GM23248 (cell line): ENCODE measurements at regions not wholly inside any gene's neighbourhood (a gene's known extent, or its start where the extent isn't known, plus 50 kb on each side); places are given as distances from the start of the nearest gene placed in this dataset.

ENCODE experiments used
- DNase-seq: peaks from one replicate; pipeline ENCODE4 v3.0.0-alpha.2; 2015
- H2AFZ ChIP-seq: fragments of 200-600 bp; sonication (generic); 2 replicates; pipeline ENCODE4 v1.6.1; 2016; ENCODE audit warnings: antibody characterized with exemption
- H3F3A ChIP-seq: fragments of 200-600 bp; sonication (generic); 2 replicates; pipeline ENCODE4 v1.6.1; 2016; ENCODE audit warnings: mild to moderate bottlenecking, antibody characterized with exemption, mixed run types; ENCODE audit not compliant: insufficient read depth
- H3K27ac ChIP-seq: fragments of 200-600 bp; sonication (generic); 2 replicates; pipeline ENCODE4 v1.5.1; 2016; ENCODE audit warnings: mild to moderate bottlenecking
- H3K27me3 ChIP-seq: fragments of 200-600 bp; sonication (generic); replicated peaks from 2 replicates; pipeline ENCODE4 v1.6.1; 2016; ENCODE audit warnings: mild to moderate bottlenecking; ENCODE audit not compliant: insufficient read depth
- H3K36me3 ChIP-seq: fragments of 200-600 bp; sonication (generic); 2 replicates; pipeline ENCODE4 v1.6.1; 2016; ENCODE audit warnings: low read depth, mild to moderate bottlenecking
- H3K4me1 ChIP-seq: fragments of 200-600 bp; sonication (generic); 2 replicates; pipeline ENCODE4 v1.6.1; 2016; ENCODE audit warnings: mild to moderate bottlenecking; ENCODE audit not compliant: insufficient read depth
- H3K4me2 ChIP-seq: fragments of 200-600 bp; sonication (generic); one replicate; pipeline ENCODE4 v1.6.1; 2016; ENCODE audit warnings: mild to moderate bottlenecking; ENCODE audit not compliant: unreplicated experiment
- H3K4me3 ChIP-seq: fragments of 200-600 bp; sonication (generic); 2 replicates; pipeline ENCODE4 v1.5.1; 2016; ENCODE audit warnings: mild to moderate bottlenecking
- H3K79me2 ChIP-seq: fragments of 200-600 bp; sonication (generic); 2 replicates; pipeline ENCODE4 v1.6.1; 2016; ENCODE audit warnings: mild to moderate bottlenecking; ENCODE audit not compliant: insufficient read depth
- H3K9ac ChIP-seq: fragments of 200-600 bp; sonication (generic); 2 replicates; pipeline ENCODE4 v1.6.1; 2016; ENCODE audit warnings: mild to moderate bottlenecking
- H3K9me2 ChIP-seq: fragments of 200-600 bp; sonication (generic); 2 replicates; pipeline ENCODE4 v1.6.1; 2016; ENCODE audit warnings: mixed run types, mild to moderate bottlenecking, moderate library complexity; ENCODE audit not compliant: insufficient read depth
- H3K9me3 ChIP-seq: fragments of 200-600 bp; sonication (generic); one replicate; pipeline ENCODE4 v1.6.1; 2017; ENCODE audit warnings: low read depth
- H4K20me1 ChIP-seq: fragments of 200-600 bp; sonication (generic); 2 replicates; pipeline ENCODE4 v1.6.0; 2016; ENCODE audit not compliant: insufficient read depth
- EZH2 ChIP-seq: fragments of 200-600 bp; sonication (generic); IDR thresholded peaks from 2 replicates; pipeline ENCODE4 v1.6.1; 2018; ENCODE audit warnings: antibody characterized with exemption, mild to moderate bottlenecking; ENCODE audit not compliant: insufficient read depth, poor library complexity, severe bottlenecking
- EZH2phosphoT487 ChIP-seq: fragments of 200-600 bp; sonication (generic); IDR thresholded peaks from 2 replicates; pipeline ENCODE4 v1.6.1; 2018; ENCODE audit warnings: antibody characterized with exemption, moderate library complexity, mild to moderate bottlenecking, low read depth; ENCODE audit not compliant: insufficient read depth
- WGBS, 2 experiments: methylation state at CpG; one replicate each; pipeline ENCODE4 v1.1.6; 2015 to 2017; ENCODE audit warnings: low lambda C conversion rate in 2 of 2, low coverage in 1 of 2; ENCODE audit errors: missing lambda C conversion rate in 2 of 2; 5-methylcytosine and 5-hydroxymethylcytosine counted together
- in situ Hi-C: fragments of 300-500 bp; cut with MboI; formaldehyde crosslinking; loops from 2 replicates; pipeline ENCODE4 v1.15.0; 2020

- WGBS, 2 experiments = 73 to 74% methylated on average over 3 of the region's 3 CpGs
- H3K4me3 ChIP-seq = no peak overlapping the region
- peaks cover 3% of the 10 kb centered on the region; the same call in 1 of the 2 replicates for H3K27me3 ChIP-seq
- TF ChIP-seq EZH2phosphoT487 = no peak
- no peak for TF ChIP-seq EZH2
- no peaks in the 10 kb centered on the region for H3K79me2 ChIP-seq
- H3K4me1 ChIP-seq = peaks cover 4% of the 10 kb centered on the region; the same call in 1 of the 2 replicates
- H3K27ac ChIP-seq = no peak overlapping the region
- H3K9me3 ChIP-seq = no peaks in the 10 kb centered on the region
- H3K36me3 ChIP-seq = no peaks in the 10 kb centered on the region
- no peak overlapping the region for H3K9ac ChIP-seq
- H3K9me2 ChIP-seq = no peaks in the 10 kb centered on the region
- no peak for DNase-seq
- no peaks in the 10 kb centered on the region for H4K20me1 ChIP-seq
- no peak overlapping the region for H3K4me2 ChIP-seq
- no peak overlapping the region for H2AFZ ChIP-seq
- H3F3A ChIP-seq = no peaks in the 10 kb centered on the region
- in situ Hi-C loops = no loop called here
Measured at GRCh38 chr4:38453253-38453881, 210.6 kb upstream of the KLF3 start.

DNA sequence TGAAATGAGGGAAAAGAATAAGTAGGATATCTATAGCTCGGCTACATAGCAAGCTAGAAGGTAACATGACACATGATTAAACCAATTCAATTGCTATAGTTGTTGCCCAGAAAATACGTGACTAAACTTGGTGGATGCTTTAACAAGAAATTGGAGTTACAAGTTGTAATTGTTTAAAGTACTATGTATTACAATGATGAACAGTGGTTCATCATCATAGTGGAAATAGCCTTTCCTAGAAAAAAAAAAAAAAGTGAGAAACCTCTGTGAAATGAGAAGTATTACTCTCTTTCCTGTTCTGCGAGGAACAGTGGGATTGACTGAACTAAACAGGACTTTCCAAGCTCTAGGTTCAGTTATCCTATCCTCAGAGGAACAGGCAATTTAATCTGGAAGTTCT lies 209.7 kb upstream of the KLF3 start:
- TF ChIP-seq EZH2phosphoT487 (no peak), EZH2 (no peak)
- Histone ChIP-seq H3K4me3 (no peak overlapping the region), H3K4me1 (peaks cover 4% of the 10 kb centered on the region; the same call in 1 of the 2 replicates), H3K27ac (no peak overlapping the region), H3K9me2 (no peaks in the 10 kb centered on the region), H3K27me3 (peaks cover 3% of the 10 kb centered on the region; the same call in 1 of the 2 replicates), H2AFZ (no peak overlapping the region), H3F3A (no peaks in the 10 kb centered on the region), H4K20me1 (no peaks in the 10 kb centered on the region), H3K4me2 (no peak overlapping the region), H3K36me3 (no peaks in the 10 kb centered on the region), H3K79me2 (no peaks in the 10 kb centered on the region), H3K9me3 (no peaks in the 10 kb centered on the region), H3K9ac (no peak overlapping the region)
- in situ Hi-C loops = no loop called here
- 56 to 58% methylated on average over 3 of the region's 3 CpGs for WGBS, 2 experiments
- DNase-seq = no peak

GRCh38 chr4:38455092-38455862 lies 208.7 kb upstream of the KLF3 start:
- Histone ChIP-seq H3K9me3 (no peaks in the 10 kb centered on the region), H3K27ac (no peak overlapping the region), H3K4me3 (no peak overlapping the region), H4K20me1 (no peaks in the 10 kb centered on the region), H3K9ac (no peak overlapping the region), H3K36me3 (no peaks in the 10 kb centered on the region), H3K4me2 (no peak overlapping the region), H3K27me3 (peaks cover 3% of the 10 kb centered on the region; the same call in 1 of the 2 replicates), H2AFZ (no peak overlapping the region), H3K4me1 (no peaks in the 10 kb centered on the region), H3K79me2 (no peaks in the 10 kb centered on the region), H3K9me2 (no peaks in the 10 kb centered on the region), H3F3A (no peaks in the 10 kb centered on the region)
- no peak for DNase-seq
- in situ Hi-C loops = no loop called here
- WGBS, 2 experiments = 42 to 44% methylated on average over 7 of the region's 7 CpGs
- TF ChIP-seq EZH2phosphoT487 (no peak), EZH2 (no peak)

GRCh38 chr4:38456096-38456495 lies 207.9 kb upstream of the KLF3 start:
- Histone ChIP-seq H3K27me3 (peaks cover 3% of the 10 kb centered on the region; the same call in 1 of the 2 replicates), H3F3A (no peaks in the 10 kb centered on the region), H3K4me1 (no peaks in the 10 kb centered on the region), H3K9ac (no peak overlapping the region), H3K4me3 (no peak overlapping the region), H3K27ac (no peak overlapping the region), H2AFZ (no peak overlapping the region), H3K9me3 (no peaks in the 10 kb centered on the region), H3K9me2 (no peaks in the 10 kb centered on the region), H3K79me2 (no peaks in the 10 kb centered on the region), H3K4me2 (no peak overlapping the region), H4K20me1 (no peaks in the 10 kb centered on the region), H3K36me3 (no peaks in the 10 kb centered on the region)
- 50 to 78% methylated on average over 1 of the region's 1 CpG for WGBS, 2 experiments
- DNase-seq = no peak
- TF ChIP-seq EZH2phosphoT487 (no peak), EZH2 (no peak)
- in situ Hi-C loops = no loop called here
